B cell (primary cell): ENCODE measurements at regions not wholly inside any gene's neighbourhood (a gene's known extent, or its start where the extent isn't known, plus 50 kb on each side); places are given as distances from the start of the nearest gene placed in this dataset.

Source experiments
- ATAC-seq: fragments of 200-7000 bp; cut with Tn5 transposase; one replicate; pipeline ENCODE4 v1.10.0; 2021; ENCODE audit warnings: low read depth, mild to moderate bottlenecking, moderate number of reproducible peaks, moderate library complexity
- CTCF ChIA-PET: fragments of 350-600 bp; sonication (Branson Sonifier 250); formaldehyde crosslinking; loops from one replicate; lab custom pipeline; 2021; ENCODE audit warnings: antibody characterized with exemption, inconsistent platforms; lab: Charles Lee
- POLR2A ChIA-PET: fragments of 350-600 bp; sonication (Branson Sonifier 250); formaldehyde crosslinking; loops from one replicate; lab custom pipeline; 2021; ENCODE audit warnings: antibody characterized with exemption; lab: Charles Lee
- DNase-seq: peaks from one replicate; pipeline ENCODE4 v3.0.0; 2013
- H2AFZ ChIP-seq: 2 replicates; pipeline ENCODE4 v1.6.1; 2012; ENCODE audit warnings: mild to moderate bottlenecking, low read depth, low read length; ENCODE audit not compliant: insufficient read depth, poor library complexity, severe bottlenecking
- H3K27ac ChIP-seq, 2 donors: 1 replicate in 1 of 2; 2 replicates in 1 of 2; pipeline ENCODE4 v1.5.1; 2012 to 2013; ENCODE audit warnings: low read length in 2 of 2, mild to moderate bottlenecking in 2 of 2, moderate library complexity in 1 of 2
- H3K27me3 ChIP-seq, 4 experiments: fragments of 200-600 bp in 1 of 4; sonication (generic) in 1 of 4; replicated peaks in 1 of 4; 1 replicate in 2 of 4; 2 replicates in 2 of 4; pipeline versions ENCODE4 v1.6.1 to v1.7.0; 2013 to 2016; ENCODE audit warnings: low read length in 3 of 4, mild to moderate bottlenecking in 2 of 4, mixed read lengths in 1 of 4, moderate library complexity in 1 of 4; ENCODE audit not compliant: insufficient read depth in 4 of 4, control insufficient read depth in 3 of 4; ENCODE audit errors: control extremely low read depth in 1 of 4
- H3K36me3 ChIP-seq, 2 experiments: replicated peaks in 1 of 2; 1 replicate in 1 of 2; 2 replicates in 1 of 2; pipeline versions ENCODE4 v1.6.1 to v1.7.1; 2013; ENCODE audit warnings: low read length in 1 of 2; ENCODE audit not compliant: insufficient read depth in 2 of 2, control insufficient read depth in 1 of 2; ENCODE audit errors: control extremely low read depth in 1 of 2, extremely low read depth in 1 of 2
- H3K4me1 ChIP-seq, 2 donors: fragments of 200-600 bp in 1 of 2; sonication (generic) in 1 of 2; 1 replicate in 1 of 2; 2 replicates in 1 of 2; pipeline versions ENCODE4 v1.5.1 to v1.6.1; 2013 to 2017; ENCODE audit warnings: low read length in 2 of 2; ENCODE audit not compliant: control insufficient read depth in 2 of 2, insufficient read depth in 2 of 2
- H3K4me2 ChIP-seq: replicated peaks from 2 replicates; pipeline ENCODE3; 2012; ENCODE audit warnings: mild to moderate bottlenecking, low read depth, low read length; ENCODE audit not compliant: poor library complexity, severe bottlenecking
- H3K4me3 ChIP-seq, 5 experiments: fragments of 200-600 bp in 1 of 5; sonication (generic) in 1 of 5; 1 replicate in 3 of 5; 2 replicates in 2 of 5; pipeline versions ENCODE4 v1.5.1 to v1.7.0; 2011 to 2016; ENCODE audit warnings: low read length in 4 of 5, mild to moderate bottlenecking in 4 of 5, low read depth in 2 of 5, control low read depth in 1 of 5, moderate library complexity in 1 of 5; ENCODE audit not compliant: insufficient read depth in 1 of 5; ENCODE audit errors: control extremely low read depth in 1 of 5, extremely low read depth in 1 of 5
- H3K79me2 ChIP-seq: fragments of 200-600 bp; sonication (generic); one replicate; pipeline ENCODE4 v1.6.0; 2016; ENCODE audit warnings: low read length; ENCODE audit not compliant: control insufficient read depth, insufficient read depth
- H3K9ac ChIP-seq: fragments of 200-600 bp; sonication (generic); 2 replicates; pipeline ENCODE4 v1.6.1; 2017; ENCODE audit warnings: mild to moderate bottlenecking, low read length, moderate library complexity
- H3K9me3 ChIP-seq, 3 donors: one replicate each; pipeline versions ENCODE4 v1.6.1 to v1.7.1; 2013; ENCODE audit warnings: low read length in 2 of 3; ENCODE audit not compliant: control insufficient read depth in 2 of 3, insufficient read depth in 1 of 3; ENCODE audit errors: control extremely low read depth in 1 of 3
- H4K20me1 ChIP-seq: 2 replicates; pipeline ENCODE4 v1.6.0; 2012; ENCODE audit warnings: mild to moderate bottlenecking, low read length; ENCODE audit not compliant: insufficient read depth, control insufficient read depth, poor library complexity, severe bottlenecking
- H3K27ac Mint-ChIP-seq: one replicate; pipeline ENCODE4 v1.8.0; 2021; ENCODE audit warnings: mixed read lengths
- H3K27me3 Mint-ChIP-seq: one replicate; pipeline ENCODE4 v1.8.0; 2021; ENCODE audit warnings: mixed read lengths
- H3K4me1 Mint-ChIP-seq: one replicate; pipeline ENCODE4 v1.8.0; 2021; ENCODE audit warnings: mixed read lengths
- H3K4me3 Mint-ChIP-seq: one replicate; pipeline ENCODE4 v1.8.0; 2021; ENCODE audit warnings: mixed read lengths
- H3K9me3 Mint-ChIP-seq: one replicate; pipeline ENCODE4 v1.8.0; 2022; ENCODE audit warnings: mixed read lengths; ENCODE audit not compliant: insufficient read depth
- EZH2 ChIP-seq: IDR thresholded peaks from 2 replicates; pipeline ENCODE4 v1.6.1; 2012; ENCODE audit warnings: borderline replicate concordance, low read depth, mild to moderate bottlenecking, moderate library complexity, low read length; ENCODE audit not compliant: insufficient read depth, poor library complexity, severe bottlenecking
- WGBS: methylation state at CpG from one replicate; pipeline ENCODE4 v1.1.5; 2013; ENCODE audit warnings: missing lambda C conversion rate; ENCODE audit not compliant: insufficient coverage; 5-methylcytosine and 5-hydroxymethylcytosine counted together
- intact Hi-C: fragments of 100-400 bp; cut with micrococcal nuclease; formaldehyde crosslinking; loops from one replicate; pipeline ENCODE4 v1.10.0; 2022
- TF ChIP-seq, protein P1 (sequence below): fragments of 200-600 bp; IDR thresholded peaks from one replicate; pipeline ENCODE4 v1.8.0; 2022; ENCODE audit warnings: antibody characterized with exemption, mild to moderate bottlenecking

DNA sequence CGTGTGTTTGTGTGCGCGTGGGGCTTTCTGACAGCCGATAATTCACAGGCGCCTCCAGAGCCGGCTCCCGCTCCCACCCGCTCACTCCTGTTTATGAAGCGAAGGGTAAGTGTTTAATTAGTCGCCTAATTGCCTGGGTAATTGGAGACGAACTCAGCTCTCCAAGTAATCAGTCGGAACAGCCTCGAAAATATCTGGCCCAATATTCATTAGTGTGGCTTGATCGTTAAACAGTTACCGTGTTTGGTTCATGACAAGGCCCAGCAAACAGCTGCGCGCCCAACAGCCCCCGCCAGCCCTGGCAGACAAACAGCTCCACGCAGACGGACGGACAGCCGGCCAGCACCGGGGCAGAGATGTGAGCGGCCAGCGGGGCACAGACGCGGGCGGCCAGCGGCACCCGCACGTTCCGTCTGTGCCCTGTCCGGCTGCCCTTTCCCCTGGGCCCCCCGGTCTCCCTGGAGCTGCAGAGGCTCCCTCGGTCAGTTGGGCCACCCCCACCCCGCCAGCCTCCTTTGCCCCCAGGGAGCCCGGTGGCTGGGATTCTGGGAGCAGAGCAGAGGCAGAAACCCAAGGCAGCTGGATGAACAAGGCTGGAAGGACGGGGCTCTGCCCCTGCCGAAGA, 98.2 kb downstream of the UNCX start:
- no peak overlapping the region for H3K27ac ChIP-seq
- POLR2A ChIA-PET, result no interaction called here
- Mint-ChIP-seq H3K4me3 (no peak overlapping the region), H3K9me3 (no peaks in the 10 kb centered on the region), H3K27ac (no peak overlapping the region), H3K27me3 (peaks cover 9% of the 10 kb centered on the region), H3K4me1 (no peaks in the 10 kb centered on the region)
- intact Hi-C loops, result no loop called here
- no peak overlapping the region for H3K4me3 ChIP-seq
- TF ChIP-seq, protein P1, sequence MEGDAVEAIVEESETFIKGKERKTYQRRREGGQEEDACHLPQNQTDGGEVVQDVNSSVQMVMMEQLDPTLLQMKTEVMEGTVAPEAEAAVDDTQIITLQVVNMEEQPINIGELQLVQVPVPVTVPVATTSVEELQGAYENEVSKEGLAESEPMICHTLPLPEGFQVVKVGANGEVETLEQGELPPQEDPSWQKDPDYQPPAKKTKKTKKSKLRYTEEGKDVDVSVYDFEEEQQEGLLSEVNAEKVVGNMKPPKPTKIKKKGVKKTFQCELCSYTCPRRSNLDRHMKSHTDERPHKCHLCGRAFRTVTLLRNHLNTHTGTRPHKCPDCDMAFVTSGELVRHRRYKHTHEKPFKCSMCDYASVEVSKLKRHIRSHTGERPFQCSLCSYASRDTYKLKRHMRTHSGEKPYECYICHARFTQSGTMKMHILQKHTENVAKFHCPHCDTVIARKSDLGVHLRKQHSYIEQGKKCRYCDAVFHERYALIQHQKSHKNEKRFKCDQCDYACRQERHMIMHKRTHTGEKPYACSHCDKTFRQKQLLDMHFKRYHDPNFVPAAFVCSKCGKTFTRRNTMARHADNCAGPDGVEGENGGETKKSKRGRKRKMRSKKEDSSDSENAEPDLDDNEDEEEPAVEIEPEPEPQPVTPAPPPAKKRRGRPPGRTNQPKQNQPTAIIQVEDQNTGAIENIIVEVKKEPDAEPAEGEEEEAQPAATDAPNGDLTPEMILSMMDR, result no peak
- no peak for TF ChIP-seq EZH2
- H3K79me2 ChIP-seq, result no peaks in the 10 kb centered on the region
- H2AFZ ChIP-seq, result no peak overlapping the region
- H3K36me3 ChIP-seq, result no peaks in the 10 kb centered on the region
- no peak overlapping the region for H3K9ac ChIP-seq
- H4K20me1 ChIP-seq, result no peaks in the 10 kb centered on the region
- peaks cover 0 to 33% (median 0%) of the 10 kb centered on the region in 3 donors for H3K9me3 ChIP-seq
- H3K27me3 ChIP-seq, result peaks cover 0 to 5% (median 0%) of the 10 kb centered on the region in 4 experiments
- CTCF ChIA-PET, result no interaction called here
- no peaks in the 10 kb centered on the region for H3K4me1 ChIP-seq
- no peak overlapping the region for H3K4me2 ChIP-seq
- ATAC-seq, result no peak
- 90% methylated on average over 39 of the region's 39 CpGs for WGBS
- no peak for DNase-seq

DNA sequence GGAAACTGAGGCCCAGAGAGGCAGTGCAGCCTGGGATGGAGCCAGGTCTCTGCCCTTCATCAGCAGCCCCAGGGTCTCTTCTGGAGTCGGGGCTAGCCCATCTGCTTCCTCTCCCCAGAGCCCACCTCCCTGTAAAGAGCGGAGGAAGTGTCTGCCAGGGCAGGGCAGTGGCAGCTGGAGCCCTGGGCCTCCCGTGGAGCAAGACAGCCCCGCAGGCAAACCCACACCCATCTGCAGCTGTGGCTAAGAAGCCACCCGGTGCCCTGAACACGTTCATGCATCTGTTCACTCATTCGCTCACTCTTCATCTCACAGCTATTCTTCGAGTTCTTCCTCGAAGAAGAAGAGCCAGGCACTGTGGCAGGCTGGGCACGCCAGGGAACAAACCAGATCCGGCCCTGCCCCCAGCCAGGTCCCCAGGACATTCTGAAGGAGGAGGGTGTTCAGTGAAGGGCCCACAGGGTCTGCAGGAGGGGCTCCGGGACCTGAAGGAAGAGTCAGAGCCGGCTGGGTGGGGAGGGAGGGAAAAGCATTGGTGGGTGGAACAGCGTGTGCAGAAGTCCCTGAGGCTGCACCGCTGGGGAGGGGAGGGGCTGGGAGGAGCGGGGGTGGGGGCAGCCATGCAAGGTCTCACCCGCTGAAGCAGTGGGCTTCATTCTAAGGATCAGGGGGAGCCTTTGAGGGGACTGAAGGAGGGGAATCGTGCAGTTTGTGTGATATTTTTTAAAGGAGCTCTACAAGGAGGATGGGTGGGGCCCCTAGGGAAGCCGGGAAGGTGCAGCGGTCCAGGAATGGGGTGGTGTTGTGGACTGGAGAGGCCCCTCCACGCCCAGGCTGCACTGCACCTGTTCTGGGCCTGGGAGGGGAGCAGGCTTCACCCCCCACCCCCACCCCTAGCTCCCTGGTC, 99.1 kb downstream of the UNCX start:
- DNase-seq (no peak), ATAC-seq (no peak)
- WGBS, result 41% methylated on average over 16 of the region's 21 CpGs
- Histone ChIP-seq H3K79me2 (no peaks in the 10 kb centered on the region), H3K4me2 (no peak overlapping the region), H4K20me1 (no peaks in the 10 kb centered on the region), H3K9ac (no peak overlapping the region), H3K36me3 (no peaks in the 10 kb centered on the region), H3K9me3 (peaks cover 0 to 38% (median 2%) of the 10 kb centered on the region in 3 donors), H3K27ac (no peak overlapping the region), H2AFZ (no peak overlapping the region), H3K27me3 (peaks cover 0 to 5% (median 0%) of the 10 kb centered on the region in 4 experiments), H3K4me3 (no peak overlapping the region), H3K4me1 (no peaks in the 10 kb centered on the region)
- Mint-ChIP-seq H3K27ac (no peak overlapping the region), H3K4me3 (no peak overlapping the region), H3K27me3 (peaks cover 9% of the 10 kb centered on the region), H3K9me3 (peaks cover 2% of the 10 kb centered on the region), H3K4me1 (no peaks in the 10 kb centered on the region)
- ChIA-PET CTCF (no interaction called here), POLR2A (no interaction called here)
- TF ChIP-seq, protein P1, result no peak
- no peak for TF ChIP-seq EZH2
- intact Hi-C loops, result no loop called here
